DMS53 (cell line): ENCODE measurements at regions not wholly inside any gene's neighbourhood (a gene's known extent, or its start where the extent isn't known, plus 50 kb on each side); places are given as distances from the start of the nearest gene placed in this dataset.
A peak's percentile ranks its signal among the peaks of the same experiment; 100 is the strongest.

Experiments
- DNase-seq: peaks from one replicate; lab custom pipeline; 2025; lab: John Stamatoyannopoulos, UW

- DNase-seq = no peak
Observed at GRCh38 chr4:104772849-104773248, 278.2 kb upstream of the CXXC4 start.

DNA sequence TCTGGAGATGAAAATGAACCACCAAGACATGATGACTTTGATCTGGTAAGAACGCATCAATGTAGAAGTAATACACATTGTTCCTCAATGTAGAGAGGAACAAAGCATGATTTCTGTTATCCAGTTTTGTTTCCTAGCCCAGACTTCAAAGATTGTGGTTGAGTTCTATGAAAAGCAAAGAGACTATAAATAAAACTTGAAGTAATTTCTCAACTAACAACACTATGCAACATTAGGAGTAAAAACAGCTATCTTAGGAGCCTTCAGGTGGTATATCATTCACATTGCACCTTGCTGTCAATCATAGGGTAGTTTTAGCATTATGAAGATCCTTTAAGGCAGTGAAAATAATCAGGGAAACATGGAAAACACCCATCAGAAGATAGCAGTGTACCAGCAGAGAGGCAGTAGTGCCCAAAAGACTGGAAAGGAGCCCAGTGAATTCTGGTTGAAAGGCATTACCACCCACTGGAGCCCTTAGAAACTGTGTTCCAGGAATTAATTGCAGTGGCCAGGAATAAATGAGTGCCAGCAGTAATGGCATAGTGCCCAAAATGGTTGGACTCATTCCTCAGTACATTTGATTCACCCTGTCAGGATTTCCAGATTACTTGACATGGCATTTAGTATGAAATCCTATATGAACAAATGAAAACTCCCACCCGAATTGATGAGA lies 300.7 kb upstream of the CXXC4 start:
- DNase-seq = no peak

- DNase-seq = no peak
Observed at GRCh38 chr4:104811727-104812126, 317.0 kb upstream of the CXXC4 start.

DNA sequence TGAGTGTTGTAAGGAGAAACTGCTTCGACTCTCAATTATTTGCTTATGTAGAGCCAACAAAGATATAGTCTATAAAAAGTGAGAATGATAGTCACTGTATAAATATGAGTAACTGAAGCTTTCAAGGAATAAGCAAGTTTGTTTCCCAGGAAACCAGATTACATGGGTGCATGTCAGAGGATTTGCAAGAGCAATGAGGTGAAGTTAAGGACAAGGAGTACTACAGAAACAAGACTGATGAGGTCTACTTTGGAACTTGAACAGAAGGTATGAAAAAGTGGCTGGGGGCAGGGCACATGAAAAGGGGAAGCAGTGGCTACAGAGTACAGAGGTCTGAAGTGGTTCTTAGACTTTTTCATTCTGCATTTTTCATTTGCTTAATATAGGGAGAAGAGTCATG lies 321.0 kb upstream of the CXXC4 start:
- no peak for DNase-seq

DNA sequence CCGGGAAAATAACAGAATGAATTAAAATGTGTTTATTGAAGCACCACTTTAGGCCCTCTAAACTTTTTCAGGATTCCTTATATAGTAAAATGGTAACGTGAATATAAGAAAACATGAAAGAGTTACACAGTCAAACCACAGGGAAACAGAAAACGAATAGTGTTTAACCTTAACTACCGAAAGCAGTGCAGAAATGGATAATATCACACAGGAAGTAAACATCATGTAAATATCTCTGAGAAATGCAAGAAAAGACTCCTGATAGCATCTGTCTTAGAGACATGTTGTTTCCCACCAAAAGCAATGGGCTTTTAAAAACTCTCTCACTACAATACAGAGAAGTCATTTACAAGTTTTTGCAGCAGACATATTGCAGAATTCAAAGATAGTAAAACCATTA lies 323.9 kb upstream of the CXXC4 start:
- DNase-seq = no peak

GRCh38 chr4:104826171-104826570 lies 320.5 kb upstream of the TET2 start:
- DNase-seq = peak; percentile 82

DNA sequence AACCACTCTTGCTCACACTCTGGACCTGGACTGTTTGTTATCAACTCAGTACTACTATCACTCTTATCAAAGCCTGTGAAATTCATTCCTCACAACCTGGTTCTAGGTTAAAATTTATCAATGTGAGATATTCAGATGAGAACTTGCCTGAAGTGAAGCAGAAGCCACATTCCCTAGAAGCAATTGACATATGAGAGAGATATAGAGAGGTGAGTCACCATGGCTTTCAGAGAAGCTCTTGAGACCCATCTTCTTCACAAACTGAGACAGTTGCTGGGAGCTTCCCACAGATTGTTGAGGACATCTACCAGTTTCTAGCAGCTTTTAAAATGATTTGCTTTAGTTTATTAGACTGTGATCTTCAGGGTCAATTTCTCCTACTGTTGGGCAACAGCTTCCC lies 316.9 kb upstream of the TET2 start:
- DNase-seq = peak; percentile 31

- DNase-seq = no peak
Observed at GRCh38 chr4:104848597-104849225, 298.0 kb upstream of the TET2 start.

DNA sequence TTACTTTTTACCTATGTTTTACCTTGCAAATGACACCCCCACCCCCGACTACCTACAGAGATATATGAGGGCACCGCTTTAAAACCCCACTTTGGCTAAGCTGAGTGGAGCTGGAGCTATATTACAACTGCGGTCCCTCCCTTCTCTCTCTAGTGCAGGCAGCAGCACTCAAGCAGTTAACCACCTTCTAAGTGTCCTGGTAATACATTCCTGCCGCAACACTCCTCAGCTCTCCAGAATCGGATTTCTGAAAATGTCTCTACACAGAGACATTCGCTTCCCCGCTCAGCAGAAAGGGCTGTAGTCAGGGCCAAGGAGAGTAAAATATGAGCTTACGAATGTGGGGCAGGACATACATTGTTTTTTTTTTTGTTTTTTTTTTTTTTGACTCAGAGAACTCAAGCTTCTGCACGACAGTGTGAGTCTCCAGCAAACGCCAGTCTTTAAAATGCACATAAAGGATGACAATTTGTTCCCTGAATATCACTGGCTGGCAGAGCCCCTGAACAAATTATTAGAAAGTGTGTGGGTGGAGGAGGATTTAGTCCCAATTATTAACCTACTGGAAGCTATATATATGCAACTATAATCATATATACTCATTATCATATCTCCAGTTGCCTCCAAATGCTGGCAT lies 287.0 kb upstream of the TET2 start:
- no peak for DNase-seq

GRCh38 chr4:104860238-104861123 lies 286.2 kb upstream of the TET2 start:
- DNase-seq = peak; percentile 80

DNA sequence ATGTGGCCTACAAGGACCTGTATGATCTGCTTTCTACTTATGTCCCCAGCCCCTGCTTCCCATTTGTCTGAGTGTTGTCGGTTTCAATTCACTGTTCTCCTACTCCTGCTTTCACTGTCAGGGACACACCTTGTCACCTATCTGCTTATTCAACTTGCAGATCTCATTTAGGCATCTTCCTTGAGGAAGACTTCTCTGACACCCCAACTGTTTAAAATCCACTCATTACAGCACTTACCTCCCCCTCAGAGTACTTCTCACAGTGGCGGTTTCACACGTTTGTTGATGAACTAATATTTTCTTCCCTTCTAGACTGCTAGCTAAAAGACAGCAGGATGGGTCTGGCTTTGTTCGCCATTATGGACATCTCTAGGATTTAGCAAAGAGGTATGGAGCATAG lies 279.9 kb upstream of the TET2 start:
- DNase-seq = no peak

- DNase-seq = no peak
Observed at GRCh38 chr4:104868533-104868932, 278.1 kb upstream of the TET2 start.

DNA sequence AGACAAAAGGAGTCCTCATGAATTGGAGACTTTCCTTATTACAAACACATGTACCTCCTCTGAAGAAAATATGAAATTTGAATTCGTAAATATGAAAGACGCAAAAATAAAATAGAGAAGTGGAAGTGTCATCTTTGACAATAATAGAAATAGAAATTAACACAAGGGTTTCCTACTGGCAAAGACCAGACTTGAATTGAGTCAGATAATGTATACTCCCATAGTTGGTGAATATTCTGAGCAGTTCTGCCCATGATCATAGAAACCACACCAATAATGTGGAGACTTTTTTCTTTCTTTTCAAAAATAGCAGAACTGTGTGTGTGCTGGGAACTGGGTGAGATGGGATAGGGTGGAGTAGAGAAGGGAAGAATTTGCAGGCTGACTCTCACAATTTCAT lies 277.7 kb upstream of the TET2 start:
- no peak for DNase-seq

DNA sequence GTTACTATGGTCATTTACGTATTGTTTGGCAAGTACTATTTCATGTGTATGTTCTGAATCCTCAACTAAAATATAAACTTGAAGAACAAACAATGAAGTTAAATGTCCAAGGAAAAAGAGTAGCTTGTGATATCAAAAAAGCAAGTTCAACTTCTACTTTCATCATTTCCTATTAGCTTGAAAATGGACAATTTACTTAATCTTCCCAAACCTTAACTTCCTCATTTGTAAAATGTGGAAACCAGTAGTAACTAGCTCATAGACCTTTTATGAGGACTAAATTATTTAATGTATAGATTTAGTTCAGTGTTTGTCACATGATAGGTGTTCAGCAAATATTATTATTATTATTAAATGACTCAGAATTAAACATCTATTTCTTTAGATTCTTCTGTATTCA lies 276.8 kb upstream of the TET2 start:
- no peak for DNase-seq

DNA sequence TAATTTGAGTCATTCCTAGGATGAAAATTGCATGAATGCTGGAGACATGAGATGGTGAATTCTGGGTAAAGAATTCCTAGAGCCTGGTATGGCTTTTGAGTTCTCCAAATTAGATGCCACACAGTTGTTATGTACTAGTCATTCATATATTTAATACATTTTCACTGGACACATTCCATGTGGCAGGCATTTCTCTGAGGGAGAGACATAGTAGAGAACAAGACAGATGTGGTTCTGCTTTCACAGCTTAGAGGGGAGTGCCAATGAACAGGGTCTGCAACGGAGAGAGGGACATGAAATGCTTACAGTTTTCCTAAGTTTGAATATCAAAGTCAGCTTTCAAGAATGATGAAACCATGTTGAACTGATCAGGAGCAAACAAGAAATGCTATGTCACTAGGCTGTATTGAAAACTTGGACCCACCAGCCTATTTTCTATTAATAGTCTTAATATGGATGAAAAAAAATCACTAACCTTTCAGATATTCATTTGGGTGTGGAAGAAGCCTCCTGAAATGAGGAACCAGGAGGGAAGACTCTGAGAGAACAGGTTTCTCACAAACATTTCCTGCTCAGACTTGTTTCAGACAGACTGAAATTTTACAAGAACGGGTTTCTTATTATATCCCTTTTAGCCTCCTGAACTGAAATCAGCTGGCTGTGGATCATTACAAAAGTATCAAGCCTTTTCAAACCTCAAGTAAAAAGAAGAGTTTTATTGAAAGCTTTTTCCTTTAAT lies 276.0 kb upstream of the TET2 start:
- DNase-seq = no peak

DNA sequence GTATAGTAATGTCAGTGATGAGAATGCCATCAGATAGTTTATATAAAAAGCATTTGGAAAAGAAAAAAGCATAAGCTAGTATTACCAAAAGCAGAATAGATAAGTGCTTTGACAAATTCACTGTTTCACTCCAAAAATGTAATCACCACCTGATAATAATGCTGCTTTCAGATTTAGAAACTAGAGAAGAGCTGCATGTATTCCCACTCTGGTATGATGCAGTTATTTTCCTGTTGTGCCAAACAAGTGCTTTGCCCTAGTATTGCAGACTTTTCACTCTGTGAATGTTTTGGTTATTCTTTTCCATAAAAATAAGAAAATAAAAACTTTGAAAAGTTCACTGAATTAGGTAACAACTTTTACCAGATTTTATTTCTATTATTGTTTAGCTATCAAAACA lies 267.7 kb upstream of the TET2 start:
- DNase-seq = no peak

- DNase-seq = peak; percentile 28
Observed at GRCh38 chr4:104879367-104879766, 267.3 kb upstream of the TET2 start.

DNA sequence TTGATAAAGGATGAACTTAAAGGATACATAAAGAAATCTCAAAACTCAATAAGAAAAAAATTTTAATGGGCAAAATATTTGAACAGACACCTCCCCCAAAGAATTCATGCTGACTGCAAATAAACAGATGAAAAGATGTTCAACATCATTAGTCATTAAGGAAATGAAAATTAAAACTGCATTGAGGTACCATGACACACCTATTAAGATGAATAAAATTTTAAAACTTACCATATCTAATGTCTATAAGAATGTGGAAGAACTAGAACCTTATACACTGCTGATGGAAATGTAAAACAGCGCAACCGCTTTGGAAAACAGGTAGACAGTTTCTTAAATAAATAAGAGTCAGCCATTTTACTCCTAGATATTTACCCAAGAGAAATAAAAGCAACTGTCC lies 266.8 kb upstream of the TET2 start:
- DNase-seq = no peak

- DNase-seq = no peak
Observed at GRCh38 chr4:104881136-104881886, 265.4 kb upstream of the TET2 start.

DNA sequence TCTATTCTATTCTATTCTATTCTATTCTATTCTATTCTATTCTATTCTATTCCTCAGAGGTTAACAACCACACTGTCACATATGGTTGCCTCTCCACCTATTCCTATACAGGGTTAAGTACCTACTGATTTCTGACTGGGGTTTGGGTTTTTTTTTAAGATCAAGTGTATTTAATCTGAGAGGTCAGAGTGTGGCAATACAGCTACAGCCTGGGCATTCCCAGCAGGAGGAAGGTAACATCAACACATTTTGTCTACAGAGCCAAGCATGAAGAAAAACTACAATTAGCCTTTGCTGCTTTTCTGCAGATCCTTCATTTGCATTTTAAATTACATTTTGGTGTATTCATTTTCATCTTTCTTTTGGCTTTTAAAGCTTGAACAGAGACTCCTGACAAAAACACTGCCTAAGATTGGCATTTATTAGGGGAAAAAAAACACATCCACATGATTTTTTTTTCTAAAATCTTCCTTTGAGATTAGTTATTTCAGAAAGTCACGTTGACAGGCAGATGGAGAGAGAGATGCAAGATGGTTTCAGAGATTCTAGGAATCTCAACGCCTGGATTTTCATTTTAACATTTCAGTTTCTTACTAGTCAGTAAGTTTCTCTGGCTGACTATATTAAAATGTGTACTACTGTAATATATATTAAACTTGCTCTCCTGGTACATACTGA lies 255.9 kb upstream of the TET2 start:
- no peak for DNase-seq
